Lung (tissue), 11 donors: ENCODE measurements at regions not wholly inside any gene's neighbourhood (a gene's known extent, or its start where the extent isn't known, plus 50 kb on each side); places are given as distances from the start of the nearest gene placed in this dataset.

ENCODE experiments used
- ATAC-seq: fragments of 200-7000 bp; cut with Tn5 transposase; one replicate; pipeline ENCODE4 v1.9.1; 2020; ENCODE audit warnings: moderate number of reproducible peaks; ENCODE audit not compliant: insufficient read depth, low FRiP score
- DNase-seq, 3 donors: peaks; one replicate each; pipeline ENCODE4 v3.0.0-alpha.2; 2013 to 2017
- H3K27ac ChIP-seq, 2 donors: one replicate each; pipeline ENCODE4 v1.5.1; 2013; ENCODE audit warnings: mild to moderate bottlenecking in 2 of 2, moderate library complexity in 2 of 2, control low read depth in 1 of 2, inconsistent platforms in 1 of 2, low read depth in 1 of 2, low read length in 1 of 2
- H3K27me3 ChIP-seq, 3 donors: one replicate each; pipeline ENCODE4 v1.5.1; 2013; ENCODE audit warnings: low read length in 2 of 3; ENCODE audit not compliant: control insufficient read depth in 3 of 3, insufficient read depth in 3 of 3
- H3K36me3 ChIP-seq, 4 donors: one replicate each; pipeline ENCODE4 v1.5.1; 2013; ENCODE audit warnings: low read length in 4 of 4, mild to moderate bottlenecking in 1 of 4, moderate library complexity in 1 of 4; ENCODE audit not compliant: control insufficient read depth in 4 of 4, insufficient read depth in 4 of 4
- H3K4me1 ChIP-seq, 5 donors: one replicate each; pipeline ENCODE4 v1.5.1; 2013; ENCODE audit warnings: low read length in 5 of 5, mild to moderate bottlenecking in 2 of 5, moderate library complexity in 1 of 5; ENCODE audit not compliant: control insufficient read depth in 5 of 5, insufficient read depth in 5 of 5
- H3K4me3 ChIP-seq: one replicate; pipeline ENCODE4 v1.5.1; 2013; ENCODE audit warnings: mild to moderate bottlenecking, control low read depth, moderate library complexity
- H3K9ac ChIP-seq, 2 donors: one replicate each; pipeline ENCODE4 v1.5.1; 2013; ENCODE audit warnings: low read length in 2 of 2, control low read depth in 1 of 2; ENCODE audit not compliant: insufficient read depth in 1 of 2
- H3K9me3 ChIP-seq, 4 donors: one replicate each; pipeline ENCODE4 v1.5.1; 2013; ENCODE audit warnings: low read length in 3 of 4, mild to moderate bottlenecking in 1 of 4, moderate library complexity in 1 of 4; ENCODE audit not compliant: control insufficient read depth in 4 of 4, insufficient read depth in 3 of 4
- CTCF ChIP-seq: IDR thresholded peaks from 2 replicates; pipeline ENCODE4 v1.5.1; 2012; ENCODE audit warnings: mild to moderate bottlenecking; ENCODE audit errors: control extremely low read depth, extremely low read depth
- WGBS, 2 donors: extraction: QIAGEN DNeasy Blood & Tissue Kit; methylation state at CpG; one replicate each; pipeline ENCODE4 v1.1.7; 2013; 5-methylcytosine and 5-hydroxymethylcytosine counted together
- donor health status: control.
- donor health status: control.
- donor health status: Bipolar disorder and iron deficiency.
- donor health status: healthy.
- donor health status: DM: yes; HTN: yes; CAD: no.

DNA sequence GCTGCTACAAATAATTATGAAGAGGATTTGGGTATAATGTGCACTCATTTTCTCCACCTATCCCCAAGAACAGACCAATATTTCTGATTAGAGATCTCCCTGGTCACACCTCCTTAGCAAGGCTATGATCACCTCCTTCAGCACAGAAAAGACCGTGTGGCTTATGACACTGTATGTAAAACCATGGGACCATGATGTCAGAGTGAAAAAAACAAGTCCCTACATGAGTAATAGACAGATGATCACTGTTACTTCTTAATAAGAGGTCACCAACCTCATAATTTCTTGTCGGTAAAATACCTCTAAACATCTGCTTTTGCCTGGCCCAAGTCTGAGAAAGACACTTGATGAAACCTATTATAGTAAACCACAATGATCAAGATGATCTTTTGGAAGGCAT lies 330.6 kb upstream of the F9 start:
- Histone ChIP-seq H3K4me1 (peaks cover 0 to 11% (median 3%) of the 10 kb centered on the region in 5 donors), H3K4me3 (no peak overlapping the region), H3K27ac (no peak overlapping the region), H3K9me3 (peaks cover 0 to 10% (median 0%) of the 10 kb centered on the region in 4 donors), H3K9ac (no peak overlapping the region), H3K36me3 (no peaks in the 10 kb centered on the region), H3K27me3 (peaks cover 11 to 40% (median 32%) of the 10 kb centered on the region in 3 donors)
- DNase-seq (no peak), ATAC-seq (no peak)
- WGBS, 2 donors = 55 to 73% methylated on average over 2 of the region's 2 CpGs
- no peak for TF ChIP-seq CTCF

GRCh38 chrX:139198936-139199335 lies 331.6 kb upstream of the F9 start:
- no peak for DNase-seq
- Histone ChIP-seq H3K9me3 (peaks cover 0 to 11% (median 0%) of the 10 kb centered on the region in 4 donors), H3K27ac (no peak overlapping the region), H3K4me3 (no peak overlapping the region), H3K9ac (no peak overlapping the region), H3K36me3 (no peaks in the 10 kb centered on the region), H3K4me1 (peaks cover 0 to 11% (median 4%) of the 10 kb centered on the region in 5 donors), H3K27me3 (peaks cover 9 to 48% (median 40%) of the 10 kb centered on the region in 3 donors)
- ATAC-seq = no peak
- TF ChIP-seq CTCF = no peak

DNA sequence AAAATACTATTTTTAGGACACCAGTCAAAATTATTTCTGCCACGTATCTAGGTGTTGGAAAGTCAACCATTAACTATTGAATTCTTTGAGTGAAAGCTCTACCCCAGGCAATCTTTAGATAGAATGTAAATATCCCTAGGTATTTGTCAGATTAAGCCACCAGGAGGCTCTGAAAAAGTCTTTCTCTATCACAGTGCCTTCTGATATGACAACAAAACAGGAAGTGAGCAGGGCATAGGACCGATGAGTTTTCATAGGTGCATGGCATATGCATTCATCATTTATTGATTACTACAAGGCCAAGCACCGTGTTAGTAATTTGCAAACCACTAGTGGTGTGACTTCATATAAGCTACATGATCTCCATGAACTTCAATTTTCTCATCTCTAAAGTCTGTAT lies 333.6 kb upstream of the F9 start:
- peaks cover 0 to 8% (median 0%) of the 10 kb centered on the region in 5 donors for H3K4me1 ChIP-seq
- no peak for TF ChIP-seq CTCF
- H3K9me3 ChIP-seq = peaks cover 0 to 4% (median 0%) of the 10 kb centered on the region in 4 donors
- no peaks in the 10 kb centered on the region for H3K36me3 ChIP-seq
- H3K27ac ChIP-seq = no peak overlapping the region
- peaks cover 0 to 41% (median 33%) of the 10 kb centered on the region in 3 donors for H3K27me3 ChIP-seq
- H3K4me3 ChIP-seq = no peak overlapping the region
- no peak overlapping the region for H3K9ac ChIP-seq
- no peak for DNase-seq
- no peak for ATAC-seq
- WGBS, 2 donors = 61 to 65% methylated on average over 3 of the region's 3 CpGs
